Spleen (tissue), 7 donors: ENCODE measurements at regions not wholly inside any gene's neighbourhood (a gene's known extent, or its start where the extent isn't known, plus 50 kb on each side); places are given as distances from the start of the nearest gene placed in this dataset.

ENCODE experiments used
- CTCF ChIP-seq, 11 experiments: fragments of 200-600 bp in 7 of 11; fragments of 450-650 bp in 4 of 11; sonication (generic) in 4 of 11; IDR thresholded peaks in 8 of 11; conservative IDR thresholded peaks in 3 of 11; 1 replicate in 7 of 11; 2 replicates in 4 of 11; pipeline versions ENCODE4 v1.4.0 to v1.8.0; 2016 to 2021; ENCODE audit warnings: antibody characterized with exemption in 11 of 11, inconsistent platforms in 4 of 11, mild to moderate bottlenecking in 1 of 11
- POLR2A ChIP-seq, 3 donors: fragments of 450-650 bp; IDR thresholded peaks; one replicate each; pipeline ENCODE4 v1.5.1; 2017; ENCODE audit warnings: antibody characterized with exemption in 3 of 3, mild to moderate bottlenecking in 1 of 3
- POLR2AphosphoS5 ChIP-seq, 3 donors: sonication (generic); formaldehyde crosslinking; IDR thresholded peaks; one replicate each; pipeline ENCODE4 v1.5.1; 2017; ENCODE audit warnings: antibody characterized with exemption in 3 of 3
- donor health status: DM: no; HTN: no; CAD: no; lungs with moderate emphysema.
- donor health status: DM: no; HTN: no; CAD: no.
- donor health status: DM: no; HTN: no; CAD: no.

- no peak for TF ChIP-seq CTCF (IDR thresholded peaks at IDR 0.05 in 8 of 11, conservative IDR thresholded peaks at IDR 0.05 in 3 of 11)
- no peak for TF ChIP-seq POLR2AphosphoS5 (IDR thresholded peaks at IDR 0.05)
- no peak for TF ChIP-seq POLR2A (IDR thresholded peaks at IDR 0.05)
Measured at GRCh38 chr7:13148548-13148947, 461.1 kb downstream of the ARL4A start.
